Activated naive CD4-positive, alpha-beta T cell (primary cell): ENCODE measurements at regions not wholly inside any gene's neighbourhood (a gene's known extent, or its start where the extent isn't known, plus 50 kb on each side); places are given as distances from the start of the nearest gene placed in this dataset.

Experiments used
- DNase-seq, 4 experiments: peaks; one replicate each; lab custom pipeline; 2025; lab: John Stamatoyannopoulos, UW

DNA sequence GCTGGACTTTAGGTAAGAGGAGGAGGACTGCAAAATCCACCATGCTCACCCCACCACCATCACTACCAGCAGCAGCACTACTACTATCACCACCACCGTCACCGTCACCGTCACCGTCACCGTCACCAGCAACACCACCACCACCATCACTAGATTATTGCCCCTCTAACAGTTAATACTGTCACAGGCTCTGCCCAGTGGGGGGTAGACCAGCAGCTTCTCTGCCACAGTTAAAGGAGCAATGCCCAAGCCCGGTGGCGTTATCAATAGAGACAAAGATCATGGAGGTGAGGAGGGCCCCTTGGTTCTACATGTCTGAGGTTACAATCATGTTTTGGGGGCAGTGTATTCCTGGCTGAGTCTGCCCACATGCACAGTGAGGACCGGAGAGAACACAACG lies 184.4 kb upstream of the DYNLRB2 start:
- no peak for DNase-seq

DNA sequence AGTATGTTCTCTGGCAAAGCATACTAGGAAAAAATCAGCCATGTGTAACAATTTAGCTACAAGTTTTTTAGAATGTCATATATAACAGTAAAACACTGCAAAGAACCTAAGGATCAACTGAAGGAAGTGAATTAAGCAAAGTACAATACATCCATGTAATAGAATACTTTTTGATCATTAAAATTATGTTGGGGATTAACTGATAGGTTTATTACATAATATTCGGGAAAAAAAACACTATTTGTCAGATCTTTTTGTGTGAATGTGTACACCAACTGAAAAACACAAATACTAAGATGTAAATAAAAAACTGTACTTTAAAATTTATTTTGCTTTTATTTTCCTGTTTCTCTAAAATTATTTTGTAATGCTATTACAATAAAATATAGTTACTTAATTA lies 185.5 kb upstream of the DYNLRB2 start:
- no peak for DNase-seq

- no peak for DNase-seq
Measured at GRCh38 chr16:80350061-80350460, 190.7 kb upstream of the DYNLRB2 start.

DNA sequence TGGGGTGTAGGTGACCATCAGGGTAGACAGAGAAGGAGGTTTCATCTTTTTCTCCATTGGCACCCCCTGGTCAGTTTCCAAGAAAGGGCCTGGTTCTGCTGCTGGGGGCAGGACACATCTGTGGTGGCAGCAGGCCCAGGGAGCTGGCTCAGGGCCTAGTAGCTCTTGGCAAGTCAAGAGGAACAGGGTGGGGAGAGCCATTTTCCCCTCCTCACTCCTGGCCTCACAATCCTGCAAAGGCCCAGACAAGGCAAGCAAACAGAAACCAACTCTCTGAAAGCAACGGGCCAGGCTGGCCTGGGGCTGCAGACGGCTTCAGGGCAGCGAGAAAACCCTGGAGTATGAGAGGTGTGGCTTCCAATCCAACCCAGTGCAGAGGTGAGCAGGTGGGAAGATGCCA lies 192.9 kb upstream of the DYNLRB2 start:
- DNase-seq, result no peak

DNA sequence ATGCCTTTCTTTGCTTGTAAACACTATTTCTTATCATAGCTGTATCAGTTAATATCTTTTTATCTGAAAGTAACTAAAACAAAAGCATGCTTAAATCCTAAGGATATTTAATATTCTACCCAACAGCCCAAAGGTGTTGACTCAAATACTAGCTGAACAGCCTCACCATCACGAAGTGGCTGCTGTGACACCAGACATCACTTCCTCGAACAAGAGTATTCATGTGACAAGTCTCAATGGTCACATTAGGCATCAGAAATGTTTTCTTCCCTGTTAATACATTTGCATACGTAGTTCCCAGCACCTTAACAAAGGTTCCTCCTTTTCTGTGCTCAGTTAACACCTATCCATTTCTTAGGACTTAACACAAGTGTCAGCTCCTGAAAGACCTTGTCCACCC lies 193.8 kb upstream of the DYNLRB2 start:
- DNase-seq, result no peak

GRCh38 chr16:80346111-80346632 lies 194.6 kb upstream of the DYNLRB2 start:
- no peak for DNase-seq

GRCh38 chr16:80345701-80346100 lies 195.1 kb upstream of the DYNLRB2 start:
- no peak for DNase-seq

DNA sequence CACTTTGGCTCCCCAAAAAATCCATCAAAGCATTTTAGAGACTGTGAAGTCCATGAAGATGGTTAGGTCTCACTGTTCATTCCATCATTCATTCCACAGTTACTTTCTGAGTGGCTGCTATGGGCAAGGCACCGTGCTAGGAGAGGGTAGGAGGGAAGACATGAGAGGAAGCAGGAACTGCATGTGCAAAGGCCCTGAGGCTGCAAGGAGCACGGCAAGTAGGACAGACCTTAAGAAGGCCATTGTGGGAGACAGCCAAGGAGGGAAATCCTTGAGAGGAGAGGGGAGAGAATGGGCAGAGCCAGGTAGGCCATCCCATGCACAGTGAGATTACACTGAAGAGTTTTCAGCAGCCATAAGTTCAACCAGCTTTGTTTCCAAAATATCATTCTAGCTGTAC lies 196.2 kb upstream of the DYNLRB2 start:
- no peak for DNase-seq

DNA sequence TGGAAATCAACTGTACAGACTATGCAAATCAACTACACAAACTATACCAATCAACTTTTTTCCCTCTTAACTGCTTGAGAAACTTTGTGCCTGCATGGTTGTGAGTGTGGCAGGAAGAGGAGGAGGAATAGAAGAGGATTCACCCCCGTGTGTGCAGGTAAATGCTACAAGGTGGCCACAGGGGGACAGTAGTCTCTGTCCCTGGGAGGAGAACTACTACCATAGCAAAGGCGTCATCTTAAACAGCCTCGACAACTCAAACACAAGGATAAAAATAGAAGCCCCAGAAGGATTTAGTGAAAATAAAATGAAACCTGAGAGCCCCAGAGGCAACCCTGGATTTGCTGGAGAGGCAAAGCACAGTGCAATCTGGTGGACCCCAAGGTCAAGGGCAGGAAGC lies 199.5 kb upstream of the DYNLRB2 start:
- DNase-seq, result no peak

GRCh38 chr16:80337786-80338185 lies 203.0 kb upstream of the DYNLRB2 start:
- no peak for DNase-seq

DNA sequence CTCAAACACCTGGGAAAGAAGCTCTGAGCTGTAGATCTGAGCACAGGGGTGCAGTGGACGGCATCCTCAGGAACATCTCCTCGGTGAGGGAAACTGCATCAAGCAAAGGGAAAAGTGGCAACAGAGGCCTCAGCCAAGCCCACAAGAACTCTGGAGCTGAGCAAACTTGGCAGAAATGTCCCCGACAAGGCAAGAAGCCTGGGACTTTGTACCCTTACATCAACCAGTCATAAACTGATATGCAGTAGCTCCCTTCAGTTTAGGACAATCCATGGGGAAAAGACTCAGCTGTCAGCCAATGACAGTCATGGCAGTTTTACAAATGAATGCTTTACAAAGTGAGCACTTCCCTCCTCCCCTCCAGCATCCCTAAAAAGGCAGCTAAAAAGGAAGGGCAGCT lies 210.0 kb upstream of the DYNLRB2 start:
- DNase-seq, result no peak

- no peak for DNase-seq
Measured at GRCh38 chr16:80330150-80330549, 210.6 kb upstream of the DYNLRB2 start.

DNA sequence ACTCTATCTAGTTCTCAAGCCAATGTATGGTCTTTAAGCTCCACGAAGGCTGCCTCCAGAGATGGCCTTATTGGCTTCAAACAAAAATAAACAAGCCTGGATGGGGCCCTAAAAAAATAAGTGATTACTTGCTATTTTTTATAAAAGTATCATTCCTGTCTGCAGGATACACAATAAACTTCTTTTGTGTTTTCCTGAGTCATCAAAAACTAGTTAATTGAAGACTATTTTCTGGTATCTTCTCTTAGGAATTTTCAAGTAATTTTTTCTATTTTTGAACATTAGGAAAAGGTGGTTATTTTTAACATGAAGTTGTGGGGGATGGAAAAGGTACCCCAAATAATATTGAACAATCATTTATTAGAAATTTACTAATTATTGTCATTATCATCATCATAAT lies 213.1 kb upstream of the DYNLRB2 start:
- no peak for DNase-seq

DNA sequence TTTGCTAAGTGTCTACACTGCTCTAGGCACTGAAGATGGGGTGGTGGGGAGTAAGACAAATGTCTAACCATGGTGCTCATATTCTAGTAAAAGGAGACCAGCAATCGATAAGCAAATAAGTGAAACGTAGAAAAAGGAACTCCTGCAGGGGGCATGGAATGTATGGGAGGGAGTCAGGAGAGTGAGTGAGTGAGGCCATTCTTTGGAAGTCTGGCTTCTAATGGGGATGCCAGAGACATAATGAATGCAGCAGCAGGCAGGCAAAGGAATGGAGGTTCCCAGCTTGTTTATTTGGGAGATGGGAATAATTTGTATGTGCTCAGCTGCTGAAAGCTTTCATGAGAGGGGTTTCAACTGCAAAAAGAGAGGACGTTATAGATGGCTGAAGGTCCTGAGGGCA lies 216.4 kb upstream of the DYNLRB2 start:
- no peak for DNase-seq

- no peak for DNase-seq
Measured at GRCh38 chr16:80323808-80324195, 217.0 kb upstream of the DYNLRB2 start.

DNA sequence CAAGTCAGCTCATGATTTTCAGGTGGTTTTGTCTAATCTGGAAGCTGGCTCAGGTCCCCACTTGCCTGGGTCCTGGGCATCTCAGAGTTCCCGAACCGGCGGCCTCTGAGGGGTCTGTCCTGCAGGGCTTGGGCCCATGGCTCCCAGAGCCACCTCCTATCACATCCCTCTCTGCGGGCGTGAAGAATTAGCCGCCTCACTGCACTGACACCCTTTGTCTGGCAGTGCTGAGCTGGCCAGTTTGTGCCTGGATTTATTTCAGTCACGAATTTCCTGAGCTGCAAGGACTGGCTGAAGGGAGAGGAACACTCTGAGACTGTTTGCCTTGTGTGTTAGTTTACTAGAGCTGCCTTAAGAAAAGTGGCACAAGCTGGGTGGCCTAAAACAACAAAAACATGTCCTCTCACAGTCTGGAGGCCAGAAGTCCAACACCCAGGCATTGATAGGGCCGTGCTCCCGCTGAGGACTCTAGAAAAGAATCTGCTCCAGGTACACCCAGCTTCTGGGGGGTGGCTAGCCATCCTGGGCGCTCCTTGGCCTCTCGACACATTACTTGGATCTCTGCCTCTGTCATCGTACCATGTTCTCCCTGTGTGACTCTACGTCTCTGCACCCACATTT lies 217.5 kb upstream of the DYNLRB2 start:
- no peak for DNase-seq

- no peak for DNase-seq
Measured at GRCh38 chr16:80319181-80319580, 221.6 kb upstream of the DYNLRB2 start.

GRCh38 chr16:80318107-80318506 lies 222.7 kb upstream of the DYNLRB2 start:
- DNase-seq, result no peak

DNA sequence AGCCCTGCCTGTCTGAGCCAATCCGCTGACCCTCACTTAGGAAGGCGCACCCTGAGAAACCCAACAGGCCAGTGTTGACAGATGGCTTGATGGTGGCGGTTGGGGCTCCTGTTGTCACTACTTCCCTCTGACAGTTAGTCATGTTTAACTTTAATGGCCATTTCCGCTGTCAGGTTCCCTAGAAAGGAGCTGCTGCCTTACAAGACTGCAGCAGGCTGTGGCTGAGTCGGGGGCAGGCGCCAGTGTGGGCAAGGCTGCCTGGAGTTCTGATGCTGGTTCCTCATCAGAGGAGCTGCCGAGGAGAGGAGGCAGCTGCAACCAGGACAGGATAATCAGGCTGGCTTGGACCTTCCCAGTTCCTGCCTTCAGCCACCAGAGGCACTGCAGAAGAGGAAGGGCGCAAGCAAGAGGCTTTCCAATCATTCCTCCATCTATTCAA lies 223.2 kb upstream of the DYNLRB2 start:
- no peak for DNase-seq

GRCh38 chr16:80317116-80317515 lies 223.7 kb upstream of the DYNLRB2 start:
- DNase-seq, result no peak

DNA sequence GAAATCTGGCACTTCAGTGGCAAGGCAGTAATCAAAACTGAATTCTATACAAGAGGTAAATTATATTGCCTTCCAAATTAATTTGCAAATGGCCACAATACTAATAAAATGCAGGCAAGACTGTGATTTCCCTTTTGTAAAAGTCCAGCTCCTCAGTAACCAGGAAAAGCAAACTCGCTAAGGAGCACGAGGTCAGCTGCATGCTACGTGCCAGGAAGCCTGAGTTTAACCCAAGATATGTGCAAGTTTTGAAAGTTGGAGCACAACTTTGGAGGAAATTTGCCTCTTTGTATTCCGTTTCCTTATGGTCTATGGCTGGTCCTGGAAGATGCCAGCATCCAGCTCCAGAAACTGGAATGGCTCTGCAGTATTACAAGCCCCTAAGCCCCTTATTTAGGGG lies 226.8 kb upstream of the DYNLRB2 start:
- DNase-seq, result no peak

DNA sequence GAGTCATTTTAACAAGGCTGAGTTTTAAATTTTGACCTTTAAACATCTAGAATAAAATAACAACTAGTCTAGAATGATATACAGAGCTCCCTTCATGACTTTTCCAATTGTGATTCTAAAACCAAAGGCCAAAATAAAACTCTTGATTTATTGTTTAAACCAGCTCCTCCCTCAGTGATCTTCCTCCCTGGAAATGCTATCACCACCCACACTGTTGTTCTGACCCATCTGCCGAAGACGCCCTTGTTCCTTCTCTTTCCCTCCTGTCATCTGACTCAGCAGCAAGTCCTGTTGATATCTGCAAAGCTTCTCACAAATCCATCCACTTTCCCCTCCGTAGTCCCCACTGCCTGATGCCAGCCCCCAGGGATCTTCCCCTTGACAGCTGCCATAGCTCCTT lies 231.6 kb upstream of the DYNLRB2 start:
- no peak for DNase-seq

DNA sequence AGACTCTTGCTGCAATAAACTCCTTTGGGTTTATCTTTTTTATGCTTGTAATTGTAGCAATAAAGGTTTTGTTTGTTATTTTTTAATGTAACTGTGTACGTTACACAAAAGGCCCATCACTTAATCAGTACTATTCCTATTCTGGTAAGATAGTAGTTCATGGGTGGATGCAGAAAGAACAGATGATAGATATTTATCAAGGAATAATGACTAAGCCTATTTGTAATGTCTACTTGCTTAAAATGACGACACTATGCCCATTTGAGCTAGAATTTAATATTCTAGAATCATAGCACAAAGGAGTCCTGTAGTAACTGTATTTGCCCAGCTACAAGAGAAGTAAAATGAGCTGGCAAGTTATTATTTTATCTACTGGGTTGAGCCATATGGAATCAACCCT lies 235.4 kb upstream of the DYNLRB2 start:
- DNase-seq, result no peak

- DNase-seq, result no peak
Measured at GRCh38 chr16:80303691-80304090, 237.1 kb upstream of the DYNLRB2 start.

DNA sequence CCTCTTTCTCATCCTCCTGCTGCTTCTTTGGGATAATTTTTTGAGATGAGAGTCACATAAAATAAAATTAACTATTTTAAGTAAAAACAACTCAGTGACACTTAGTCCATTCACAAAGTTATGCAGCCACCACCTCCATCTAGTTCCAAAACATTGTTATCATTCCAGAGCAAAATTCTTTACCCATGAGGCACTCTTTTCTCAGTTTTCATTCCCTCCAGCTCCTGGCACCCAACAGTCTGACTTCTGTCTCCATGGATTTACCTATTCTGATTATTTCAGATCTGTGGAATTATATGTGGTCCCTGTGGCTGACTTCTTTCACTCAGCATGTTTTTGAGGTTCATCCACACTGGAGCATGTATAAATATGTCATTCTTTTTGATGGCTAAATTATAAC lies 239.9 kb upstream of the DYNLRB2 start:
- no peak for DNase-seq
